CD4-positive, alpha-beta T cell treated with Interleukin-6 at 100 ng/mL for 8 hours (primary cell): ENCODE measurements at regions not wholly inside any gene's neighbourhood (a gene's known extent, or its start where the extent isn't known, plus 50 kb on each side); places are given as distances from the start of the nearest gene placed in this dataset.

Experiments used
- DNase-seq: peaks from one replicate; pipeline ENCODE4 v3.0.0-alpha.2; 2020; ENCODE audit warnings: mixed read lengths, low spot score

- DNase-seq: no peak
These were observed 460.0 kb upstream of the BRINP1 start for GRCh38 chr9:119829186-119829585.

- no peak for DNase-seq
These were observed 458.3 kb upstream of the BRINP1 start for GRCh38 chr9:119827526-119827925.

- no peak for DNase-seq
These were observed 457.9 kb upstream of the BRINP1 start for GRCh38 chr9:119827126-119827525.

GRCh38 chr9:119818726-119819435 is 449.6 kb upstream of the BRINP1 start:
- DNase-seq: no peak

- no peak for DNase-seq
These were observed 441.6 kb upstream of the BRINP1 start for GRCh38 chr9:119810645-119811429.

- DNase-seq: no peak
These were observed 434.4 kb upstream of the BRINP1 start for GRCh38 chr9:119803679-119804078.

- DNase-seq: no peak
These were observed 433.4 kb upstream of the BRINP1 start for GRCh38 chr9:119802621-119803020.

- no peak for DNase-seq
These were observed 432.9 kb upstream of the BRINP1 start for GRCh38 chr9:119802133-119802532.

GRCh38 chr9:119801311-119801710 is 432.1 kb upstream of the BRINP1 start:
- DNase-seq: no peak

- no peak for DNase-seq
These were observed 426.2 kb upstream of the BRINP1 start for GRCh38 chr9:119795395-119795794.

- DNase-seq: no peak
These were observed 425.6 kb upstream of the BRINP1 start for GRCh38 chr9:119794836-119795235.

GRCh38 chr9:119793218-119793617 is 424.0 kb upstream of the BRINP1 start:
- DNase-seq: no peak

- no peak for DNase-seq
These were observed 423.0 kb upstream of the BRINP1 start for GRCh38 chr9:119792242-119792641.

GRCh38 chr9:119789987-119790386 is 420.8 kb upstream of the BRINP1 start:
- no peak for DNase-seq

- DNase-seq: no peak
These were observed 419.7 kb upstream of the BRINP1 start for GRCh38 chr9:119788921-119789320.

GRCh38 chr9:119781886-119782285 is 412.7 kb upstream of the BRINP1 start:
- no peak for DNase-seq

- no peak for DNase-seq
These were observed 406.2 kb upstream of the BRINP1 start for GRCh38 chr9:119775410-119775809.

GRCh38 chr9:119773823-119774222 is 404.6 kb upstream of the BRINP1 start:
- DNase-seq: no peak

- no peak for DNase-seq
These were observed 402.1 kb upstream of the BRINP1 start for GRCh38 chr9:119771341-119771740.

- DNase-seq: no peak
These were observed 399.0 kb upstream of the BRINP1 start for GRCh38 chr9:119768266-119768665.

- no peak for DNase-seq
These were observed 396.5 kb upstream of the BRINP1 start for GRCh38 chr9:119765632-119766175.

GRCh38 chr9:119763260-119763659 is 394.0 kb upstream of the BRINP1 start:
- DNase-seq: no peak

- DNase-seq: no peak
These were observed 392.6 kb upstream of the BRINP1 start for GRCh38 chr9:119761812-119762211.
